Dedifferentiated amniotic fluid mesenchymal stem cell (primary cell): ENCODE measurements at regions not wholly inside any gene's neighbourhood (a gene's known extent, or its start where the extent isn't known, plus 50 kb on each side); places are given as distances from the start of the nearest gene placed in this dataset.
"Not testable (repeated sequence)": the region's sequence is repeated elsewhere in the genome, so short reads cannot be mapped to it uniquely, and the experiment has no call there.

Source experiments
- DNase-seq: peaks from one replicate; pipeline ENCODE4 v3.0.0-alpha.2; 2016; ENCODE audit errors: extremely low spot score

DNA sequence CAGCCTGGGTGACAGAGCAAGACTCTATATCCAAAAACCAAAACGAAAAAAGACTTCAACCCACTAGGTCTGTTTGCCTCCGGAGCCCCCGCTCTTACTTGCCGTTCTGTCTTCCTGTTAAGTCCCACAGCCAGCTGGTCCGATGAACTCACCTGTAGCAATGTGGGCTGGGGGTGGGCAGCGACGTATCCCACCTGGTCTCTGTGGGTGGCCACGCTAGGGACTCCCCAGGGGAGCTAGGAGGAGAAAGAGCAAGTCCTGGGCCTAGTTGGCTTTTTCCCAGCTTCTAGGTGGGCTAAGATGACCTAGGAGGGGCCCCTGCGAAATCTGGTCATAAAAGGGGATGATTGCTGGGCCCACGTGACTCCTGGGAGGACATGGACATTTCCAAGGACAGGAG is 166.0 kb upstream of the KCNG1 start:
- DNase-seq: no peak

DNA sequence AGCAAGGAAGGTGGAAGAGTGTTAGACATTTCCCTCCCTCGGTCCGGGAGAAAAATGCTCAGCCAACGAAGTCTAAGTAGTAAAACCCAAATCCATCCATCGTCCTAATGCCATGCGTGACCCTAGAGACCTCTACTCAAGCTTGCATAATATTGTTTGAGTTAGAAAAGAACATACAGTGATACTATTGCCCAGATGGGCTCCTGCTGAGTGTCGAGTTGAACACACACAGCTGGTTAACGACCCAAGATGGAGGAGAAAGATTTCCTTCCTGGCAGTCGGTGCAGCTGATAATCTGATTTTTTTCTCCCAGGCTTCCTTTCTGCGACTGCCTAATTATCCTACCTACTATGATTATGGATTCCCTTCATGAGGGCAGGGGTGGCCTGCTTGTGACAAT is 164.4 kb upstream of the KCNG1 start:
- DNase-seq: no peak

DNA sequence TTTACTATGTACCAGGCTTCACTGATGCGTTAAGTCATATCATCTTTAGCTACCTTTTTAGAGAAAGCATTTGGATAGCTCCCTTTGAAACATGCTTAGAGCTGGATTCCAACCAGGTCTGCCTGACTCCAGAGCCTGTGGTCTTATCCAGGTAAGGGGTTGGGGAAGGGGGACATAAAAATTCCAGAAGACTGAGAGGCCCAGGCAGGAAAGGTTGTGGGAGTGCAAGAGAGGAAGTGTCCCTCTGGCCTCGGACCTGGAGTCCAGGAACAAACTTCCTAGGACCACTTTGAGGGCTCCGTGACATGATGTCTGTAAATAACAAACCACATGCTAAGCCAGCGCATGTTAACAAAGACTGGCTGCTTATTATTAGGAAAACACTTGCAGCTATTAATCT is 163.0 kb upstream of the KCNG1 start:
- DNase-seq: no peak

DNA sequence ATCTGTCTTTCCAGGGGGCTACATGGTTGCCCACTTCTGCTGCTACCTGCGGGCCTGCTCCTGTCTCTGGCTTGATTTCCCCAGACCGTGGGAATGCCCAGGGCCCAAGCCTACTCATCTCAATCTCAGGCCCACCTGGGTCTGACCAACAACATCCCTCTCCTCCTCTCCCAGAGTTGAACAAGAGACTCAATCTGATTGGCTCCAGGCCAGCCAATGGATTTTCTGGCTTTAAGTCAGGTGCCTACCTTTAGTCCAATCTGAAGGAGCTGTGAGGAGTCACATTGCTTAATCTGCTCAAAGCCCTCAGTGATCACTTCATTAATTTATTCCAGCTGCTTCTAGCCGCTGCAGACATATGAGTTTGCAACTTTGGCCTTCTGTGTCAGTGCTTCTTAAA is 162.4 kb upstream of the KCNG1 start:
- DNase-seq: no peak

DNA sequence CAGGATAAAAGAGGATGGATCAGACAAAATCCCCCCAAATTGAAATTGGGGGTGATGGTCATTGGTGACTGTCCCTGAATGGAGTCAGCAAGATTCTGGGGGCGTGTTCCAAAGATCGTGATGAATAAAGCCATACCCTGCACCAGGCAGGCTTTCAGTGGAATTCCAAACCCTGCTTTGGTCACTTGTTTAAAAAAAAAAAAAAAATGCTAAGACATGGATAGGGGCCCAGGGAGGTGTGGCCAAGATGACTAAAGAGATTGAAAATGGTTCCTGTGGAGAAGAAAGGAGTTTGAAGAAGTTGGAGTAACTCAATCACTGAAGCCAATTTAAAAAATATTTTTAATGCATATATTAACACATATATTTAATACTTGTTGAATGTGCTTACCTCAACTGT is 161.4 kb upstream of the KCNG1 start:
- no peak for DNase-seq

DNA sequence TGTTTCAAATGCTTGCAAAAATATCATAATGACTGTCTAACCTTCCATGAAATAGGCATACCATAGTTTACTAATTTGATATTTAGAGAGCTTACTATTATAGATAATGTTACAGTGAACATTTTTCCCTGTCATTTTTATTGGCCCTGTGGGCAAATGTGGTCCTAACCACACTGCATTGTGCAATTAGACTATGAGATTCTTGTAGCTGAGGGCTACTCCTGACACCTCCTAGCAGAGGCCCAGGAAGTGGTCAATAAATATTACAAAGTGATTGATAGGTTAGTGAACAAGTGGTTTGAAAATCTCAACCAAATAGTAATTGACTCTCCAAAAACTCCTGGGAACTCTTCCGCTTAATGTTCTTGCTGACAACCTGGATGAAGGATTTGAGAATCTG is 160.5 kb upstream of the KCNG1 start:
- no peak for DNase-seq

DNA sequence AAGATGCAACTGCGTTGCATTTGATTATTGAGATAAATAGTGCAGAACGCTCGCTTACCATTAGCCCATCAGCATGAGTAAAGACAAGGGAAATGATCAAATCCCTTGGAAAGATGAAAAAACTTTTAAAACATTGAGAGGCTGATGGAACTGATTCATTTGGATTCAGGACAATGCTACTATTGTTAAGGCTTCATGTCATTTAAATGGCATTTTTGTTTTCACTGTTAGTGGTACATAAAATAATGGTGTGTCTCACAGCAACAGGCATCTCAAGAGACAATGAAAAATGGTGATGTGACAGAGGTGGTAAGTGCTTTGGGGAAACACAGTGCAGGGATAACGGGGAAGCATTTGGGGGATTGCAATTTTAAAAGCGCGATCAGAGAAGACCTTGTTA is 159.7 kb upstream of the KCNG1 start:
- no peak for DNase-seq

DNA sequence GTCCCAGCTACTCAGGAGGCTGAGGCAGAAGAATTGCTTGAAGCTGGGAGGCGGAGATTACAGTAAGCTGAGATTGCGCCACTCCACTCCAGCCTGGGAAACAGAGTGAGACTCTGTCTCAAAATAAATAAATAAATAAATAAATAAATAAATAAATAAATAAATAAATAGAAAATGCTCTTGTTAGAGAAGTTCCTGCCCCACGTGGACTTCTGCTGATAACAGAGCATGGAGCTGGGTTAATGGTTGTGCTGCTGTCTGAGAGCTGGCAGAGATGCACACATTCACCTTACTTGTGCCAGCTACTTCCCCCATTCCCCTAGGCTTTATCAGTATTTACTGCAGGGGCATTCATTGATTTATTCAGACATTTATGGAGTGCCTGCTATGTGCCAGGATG is 155.2 kb upstream of the KCNG1 start:
- no peak for DNase-seq

DNA sequence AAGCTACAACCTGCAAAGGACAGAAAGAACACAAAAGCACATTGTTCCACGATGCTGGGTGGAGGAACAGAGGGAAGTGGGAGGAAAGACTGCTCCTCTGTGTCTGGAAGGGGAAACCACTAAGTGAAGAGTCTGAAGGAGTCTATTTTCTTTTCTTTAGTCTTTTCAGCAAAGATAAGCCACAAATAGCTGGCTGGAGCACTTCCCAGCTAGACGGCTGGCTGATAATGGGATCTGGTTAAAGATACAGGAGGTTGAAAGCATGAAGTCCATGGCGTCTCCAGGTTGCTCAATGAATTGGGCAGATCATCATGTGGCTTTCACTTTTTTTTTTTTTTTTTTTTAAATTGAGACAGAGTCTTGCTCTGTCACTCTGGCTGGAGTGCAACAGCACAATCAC is 154.0 kb upstream of the KCNG1 start:
- DNase-seq: no peak

DNA sequence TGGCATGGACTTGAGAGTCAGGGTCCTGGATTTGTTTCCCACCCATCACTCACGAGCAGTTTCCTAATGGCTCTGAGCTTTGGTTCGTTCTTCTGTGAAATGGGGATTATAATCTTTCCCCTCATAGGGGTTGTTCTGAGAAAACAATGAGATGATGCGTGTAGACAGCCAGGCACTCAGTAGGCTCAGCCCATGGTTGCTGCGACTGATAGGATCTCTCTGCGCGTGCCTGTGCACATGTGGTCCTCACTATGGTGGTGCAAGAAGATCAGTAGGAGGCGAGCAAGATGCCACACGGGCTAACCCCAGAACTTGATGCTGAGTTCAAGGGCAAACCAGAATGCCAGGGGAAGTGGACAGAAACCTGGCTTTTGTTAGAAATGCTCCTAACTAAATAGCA is 153.5 kb upstream of the KCNG1 start:
- no peak for DNase-seq

DNA sequence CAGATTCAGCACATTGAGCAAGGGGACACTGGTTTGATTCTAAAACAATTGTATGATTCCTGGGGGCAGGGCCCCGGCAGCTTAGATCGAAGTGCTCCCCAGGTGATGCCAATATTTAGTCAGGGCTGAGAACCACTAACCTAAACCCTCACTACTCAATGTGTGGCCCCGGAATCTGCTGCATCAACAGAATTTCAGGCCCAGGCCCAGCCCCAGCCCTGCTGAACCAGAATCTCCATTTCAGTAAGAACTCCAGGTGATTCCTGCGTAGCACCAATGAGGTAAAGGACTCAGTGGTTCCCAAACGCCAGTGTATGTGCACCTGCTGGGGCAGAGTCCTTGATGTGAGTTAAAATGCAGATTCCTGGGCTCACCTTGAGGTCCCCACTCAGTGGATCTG is 152.8 kb upstream of the KCNG1 start:
- DNase-seq: no peak

DNA sequence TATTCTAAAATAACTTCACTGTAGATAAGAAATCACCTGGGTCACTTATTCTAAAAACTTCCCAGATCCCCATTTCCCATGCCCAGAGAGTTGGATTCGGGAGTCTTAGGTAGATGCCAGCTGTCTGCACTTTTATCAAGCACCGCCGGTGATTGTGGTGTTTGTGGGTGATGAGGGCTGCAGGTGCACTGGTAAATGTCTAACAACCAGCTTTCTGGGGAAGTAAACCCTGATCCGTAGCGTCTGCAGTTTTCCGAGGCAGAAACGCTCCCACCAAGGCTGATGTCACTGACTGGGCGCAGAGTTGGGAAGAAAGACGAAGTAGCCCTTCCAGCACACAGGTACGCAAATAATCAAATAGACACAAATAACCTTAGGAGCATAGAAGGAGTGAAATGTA is 152.2 kb upstream of the KCNG1 start:
- no peak for DNase-seq

DNA sequence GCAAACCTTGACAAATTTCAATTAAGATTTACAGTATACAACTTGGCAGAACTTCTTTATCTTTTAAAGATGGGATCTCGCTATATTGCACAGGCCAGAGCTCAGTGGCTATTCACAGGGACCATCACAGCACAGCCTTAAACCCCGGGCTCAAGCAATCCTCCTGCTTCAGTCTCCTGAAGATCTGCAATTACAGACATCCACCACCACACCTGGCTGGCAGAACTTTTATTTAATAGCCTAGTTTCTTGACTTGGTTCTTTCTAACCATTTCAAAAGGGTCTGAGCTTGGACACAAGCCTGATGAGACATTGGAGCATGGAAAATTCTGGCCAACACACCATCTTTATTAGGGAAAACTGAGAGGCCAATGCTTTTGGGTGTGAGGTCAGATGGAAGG is 151.6 kb upstream of the KCNG1 start:
- DNase-seq: no peak

DNA sequence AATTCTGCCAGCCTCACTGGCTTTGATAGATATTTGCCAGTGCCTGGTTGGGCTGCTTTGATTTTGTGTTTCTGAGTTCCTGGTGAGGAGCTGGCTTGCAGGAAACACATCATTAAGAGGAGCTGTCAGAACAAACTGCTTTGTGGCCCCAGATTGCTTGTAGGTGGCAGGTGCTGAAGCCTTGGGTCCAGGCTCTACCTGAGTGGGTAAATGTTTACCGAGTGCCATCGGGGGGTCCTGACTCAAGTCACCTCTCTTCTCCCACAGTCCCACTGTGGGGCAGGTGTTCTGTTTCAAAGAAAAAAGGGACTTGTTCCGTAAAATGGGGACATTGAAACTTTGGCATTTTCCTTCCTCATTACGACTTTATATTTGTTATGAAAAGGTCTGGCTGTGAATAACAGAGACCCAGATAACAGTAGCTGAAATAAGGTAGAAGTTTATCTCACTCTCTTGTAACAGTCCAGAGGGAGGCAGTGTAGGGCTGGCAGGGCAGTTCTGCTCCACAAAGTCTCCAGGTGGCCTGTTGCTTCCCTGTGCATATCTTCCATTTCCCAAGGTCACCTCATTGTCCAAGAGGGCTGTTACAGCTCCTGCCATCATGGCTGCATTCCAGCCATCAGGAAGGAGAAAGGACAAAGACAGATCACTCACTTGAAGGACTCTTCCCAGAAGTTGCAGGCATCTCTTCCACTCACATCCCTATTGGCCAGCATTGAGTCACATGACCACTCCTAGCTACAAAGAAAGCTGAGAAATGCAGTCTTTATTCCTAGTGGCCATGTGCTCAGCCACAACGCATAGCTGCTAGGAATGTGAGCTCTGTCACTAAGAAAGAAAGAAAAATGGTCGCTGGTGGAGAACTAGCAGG is 149.9 kb upstream of the KCNG1 start:
- DNase-seq: no peak

DNA sequence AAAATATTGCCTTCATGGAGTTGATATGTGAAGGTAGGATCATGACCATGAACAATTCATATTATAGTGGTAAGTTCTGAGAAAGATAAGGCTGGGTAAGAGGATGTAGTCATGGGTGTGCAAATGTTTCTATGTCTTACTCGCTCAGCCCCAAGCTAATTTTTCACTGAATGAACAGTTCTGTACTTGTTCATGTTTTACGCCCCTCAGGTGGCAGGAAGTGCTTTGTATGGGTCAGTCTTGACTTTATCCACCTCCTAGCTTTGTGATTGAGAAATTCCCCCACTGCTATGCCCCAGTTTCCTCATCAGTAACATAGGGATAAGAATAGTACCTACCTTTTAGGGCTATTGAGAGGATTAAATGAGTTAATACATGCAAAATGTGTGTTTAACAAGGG is 148.2 kb upstream of the KCNG1 start:
- DNase-seq: no peak

DNA sequence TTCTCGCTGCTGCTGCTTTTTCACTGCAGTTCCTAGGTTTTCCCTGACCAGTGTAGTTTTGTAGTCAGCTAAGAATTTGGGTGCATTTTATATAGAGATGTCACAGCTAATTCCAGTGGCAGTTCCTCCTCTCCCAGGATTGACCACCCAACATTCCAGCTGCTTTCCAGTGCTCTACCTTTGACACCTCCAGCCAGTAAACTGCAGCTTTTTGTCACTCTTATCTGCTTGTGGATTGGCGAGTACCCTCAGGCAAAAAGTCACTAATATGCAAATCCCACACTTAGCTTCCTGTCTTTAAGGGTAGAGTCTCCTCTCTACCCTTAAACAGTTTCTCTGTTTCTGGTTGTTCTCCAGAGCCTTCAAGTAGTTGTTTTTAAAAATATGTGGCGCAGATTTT is 146.9 kb upstream of the KCNG1 start:
- no peak for DNase-seq

DNA sequence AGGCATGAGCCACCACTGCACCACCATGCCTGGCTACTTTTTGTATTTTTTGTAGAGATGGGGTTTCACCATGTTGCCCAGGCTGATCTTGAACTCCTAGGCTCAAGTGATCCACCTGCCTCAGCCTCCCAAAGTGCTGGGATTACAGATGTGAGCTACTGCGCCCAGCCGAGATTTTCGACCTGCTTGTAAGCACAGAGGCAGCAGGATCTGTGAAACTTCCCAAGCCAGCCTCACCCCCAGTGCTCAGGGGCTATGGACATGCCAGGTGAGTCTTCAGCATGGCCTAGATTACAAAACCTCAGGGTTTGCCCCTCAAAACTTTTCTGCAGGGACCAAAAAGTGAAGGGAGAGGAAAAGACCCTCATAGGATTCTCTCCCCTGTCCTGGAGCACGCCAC is 145.0 kb upstream of the KCNG1 start:
- DNase-seq: not testable (repeated sequence)

DNA sequence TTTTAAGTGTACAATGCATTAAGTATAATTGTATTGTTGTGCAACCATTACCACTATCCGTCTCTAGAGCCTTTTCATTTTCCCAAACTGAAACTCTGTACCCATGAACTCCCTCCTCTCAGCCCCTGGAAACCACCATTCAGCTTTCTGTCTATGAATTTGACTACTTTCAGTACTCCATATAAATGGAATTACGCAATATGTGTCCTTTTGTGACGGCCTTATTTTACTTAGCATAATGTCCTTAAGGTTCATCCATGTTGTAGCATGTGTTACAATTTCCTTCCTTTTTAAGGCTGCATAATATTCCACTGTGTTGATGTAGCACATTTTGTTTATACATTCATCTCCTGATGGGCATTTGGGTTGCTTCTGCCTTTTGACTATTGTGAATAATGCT is 143.6 kb upstream of the KCNG1 start:
- DNase-seq: no peak

DNA sequence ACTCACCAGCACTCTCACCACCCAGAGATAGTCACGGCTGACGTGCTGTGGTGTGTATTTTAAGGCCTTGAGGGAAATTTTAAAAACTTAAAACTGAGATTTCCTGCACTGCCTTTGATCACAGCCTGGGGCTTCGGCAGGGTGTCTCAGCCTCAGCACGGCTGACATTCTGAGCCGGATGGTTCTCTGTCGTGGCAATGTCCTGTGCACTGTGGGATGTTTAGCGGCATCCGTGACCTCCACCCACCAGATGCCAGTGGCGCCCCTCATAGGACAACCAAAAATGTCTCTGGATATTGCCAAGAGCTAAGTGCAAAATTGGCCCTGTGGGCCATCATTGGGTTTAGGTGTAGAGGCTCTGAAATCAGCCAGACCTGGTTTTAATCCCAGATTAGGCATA is 142.2 kb upstream of the KCNG1 start:
- DNase-seq: no peak

DNA sequence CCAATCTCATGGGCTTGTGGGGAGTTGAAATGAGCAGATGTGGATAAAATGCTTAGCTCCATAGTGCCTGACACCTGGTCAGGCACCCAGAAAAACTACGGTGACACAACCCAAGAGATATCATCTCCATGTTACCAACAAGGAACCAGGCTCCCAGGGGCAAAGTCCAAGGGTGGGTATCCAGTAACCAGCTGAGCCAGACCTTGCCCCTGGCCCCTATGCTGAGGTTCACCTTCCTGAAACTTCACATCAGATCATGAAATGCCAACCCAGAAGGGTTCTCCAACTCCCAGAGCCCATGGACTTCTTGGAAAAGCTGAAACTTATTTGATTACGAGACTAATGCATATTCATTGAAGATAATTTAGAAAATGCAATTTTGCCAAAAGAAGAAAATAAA is 141.8 kb upstream of the KCNG1 start:
- no peak for DNase-seq

DNA sequence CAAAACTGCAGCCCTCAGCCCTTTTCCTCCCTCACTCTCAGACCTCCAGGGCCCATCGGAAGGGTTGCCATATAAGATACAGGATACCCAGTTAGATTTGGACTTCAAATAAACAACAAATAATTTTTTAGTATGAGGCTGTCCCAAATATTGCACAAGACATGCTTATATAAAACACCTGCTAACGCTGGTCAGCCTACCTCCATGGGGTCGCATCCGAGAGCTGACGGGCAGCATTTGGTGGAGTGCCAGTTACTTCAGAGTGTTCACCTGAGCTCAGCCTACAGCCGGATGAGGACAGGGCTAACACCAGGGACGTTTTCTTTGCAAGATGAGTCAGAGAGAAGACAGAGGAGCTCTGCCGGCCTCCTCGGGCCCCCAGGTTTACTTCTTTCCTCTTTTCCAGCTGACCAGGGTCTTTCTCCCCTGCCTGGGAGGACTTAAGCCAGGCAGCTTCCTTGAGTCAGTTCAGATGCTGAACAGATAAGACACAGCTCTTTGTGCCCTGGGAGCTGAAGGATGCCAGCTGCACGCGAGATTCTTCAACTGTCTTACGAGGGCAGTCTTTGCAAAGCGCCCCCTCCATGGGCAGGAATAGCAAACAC is 141.2 kb upstream of the KCNG1 start:
- DNase-seq: no peak

DNA sequence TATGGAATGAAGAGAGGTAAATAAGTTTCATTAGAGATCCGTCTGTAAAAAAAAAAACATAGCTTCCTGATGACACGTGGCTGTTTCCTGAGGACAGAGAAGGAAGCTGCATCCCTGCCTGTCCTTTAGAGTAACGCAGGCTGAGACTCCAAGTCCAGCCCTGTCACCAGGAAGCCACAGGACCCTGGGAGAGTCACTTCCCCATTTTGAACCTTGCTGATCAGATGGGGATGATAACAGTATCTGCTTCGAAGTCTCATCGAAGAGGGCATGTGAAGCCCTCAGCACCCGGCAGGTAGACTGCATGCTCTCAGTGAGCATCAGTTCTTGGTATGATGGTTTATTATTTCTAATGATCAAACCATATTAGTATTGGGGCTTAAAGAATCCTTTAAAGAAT is 139.1 kb upstream of the KCNG1 start:
- DNase-seq: no peak

DNA sequence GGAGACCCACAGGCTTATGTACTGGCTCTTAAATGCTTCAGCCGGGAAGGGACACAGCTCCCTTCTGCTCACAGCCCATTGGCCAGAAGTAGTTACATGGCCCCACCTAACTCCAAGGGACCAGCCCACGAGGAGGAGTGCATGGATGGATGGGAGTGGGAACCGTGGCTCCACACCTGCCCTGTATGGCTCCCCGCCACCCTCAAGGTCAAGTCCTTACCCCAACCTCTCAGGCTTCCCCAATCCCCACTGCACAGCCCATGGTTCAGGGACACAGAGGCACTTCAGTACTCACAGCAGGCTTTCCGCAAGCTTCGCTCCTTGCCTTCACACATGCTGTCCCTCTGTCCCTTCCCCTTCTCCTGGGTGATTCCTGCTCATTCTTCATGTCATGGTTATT is 137.9 kb upstream of the KCNG1 start:
- DNase-seq: no peak

DNA sequence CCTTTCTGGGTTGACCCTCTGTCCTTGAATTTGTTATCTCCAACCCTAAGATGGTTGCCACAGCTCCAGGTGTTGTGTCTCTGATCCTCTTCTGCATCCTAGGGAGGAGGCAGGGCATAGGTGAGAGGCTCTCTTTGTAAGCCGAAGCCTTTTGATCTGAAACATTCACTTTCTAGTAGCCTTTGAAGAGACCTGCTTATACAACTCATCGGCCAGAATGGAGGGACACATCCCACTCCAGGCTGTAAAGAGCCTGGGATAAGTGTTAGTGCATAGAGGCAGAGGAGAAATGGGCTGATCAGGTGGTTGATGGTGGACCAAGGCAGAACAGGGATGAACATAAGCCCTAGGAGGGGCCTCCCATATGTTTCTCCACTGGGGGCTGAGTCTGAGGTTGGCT is 137.1 kb upstream of the KCNG1 start:
- DNase-seq: no peak
